ENCODE measurements at regions not wholly inside any gene's neighbourhood (a gene's known extent, or its start where the extent isn't known, plus 50 kb on each side); places are given as distances from the start of the nearest gene placed in this dataset.
A peak's percentile ranks its signal among the peaks of the same experiment; 100 is the strongest.
"Not testable (repeated sequence)": the region's sequence is repeated elsewhere in the genome, so short reads cannot be mapped to it uniquely, and the experiment has no call there.

DNA sequence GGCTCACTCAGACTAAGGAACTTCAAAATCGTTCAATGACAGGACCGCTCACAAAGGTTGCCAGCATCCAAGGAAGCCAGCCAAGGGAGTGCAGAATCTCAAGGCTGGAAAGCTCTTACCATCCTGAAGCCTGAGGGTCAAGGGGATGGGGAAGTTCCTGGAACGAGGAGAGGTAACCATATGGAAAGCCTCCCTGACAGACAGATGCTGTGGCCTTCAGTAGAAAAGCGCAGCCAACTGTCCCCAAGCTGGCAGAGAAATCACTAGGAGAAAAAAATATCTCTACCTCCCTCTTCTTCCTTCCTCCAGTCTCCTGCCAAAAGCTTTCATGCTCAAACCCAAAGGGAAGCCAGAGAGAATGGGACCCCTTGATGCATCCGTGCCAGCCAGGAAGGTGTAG is 90.5 kb upstream of the RANBP3L start:
- Histone ChIP-seq H3K4me3 (no peak overlapping the region), H3K27ac (peak overlapping the region; percentile 20 to 58), H3K36me3 (no peaks in the 10 kb centered on the region), H3K4me1 (no peaks in the 10 kb centered on the region), H3K9me3 (no peaks in the 10 kb centered on the region), H3K27me3 (no peaks in the 10 kb centered on the region)
- no peak for TF ChIP-seq POLR2A (IDR thresholded peaks at IDR 0.05)
- TF ChIP-seq, protein P1, sequence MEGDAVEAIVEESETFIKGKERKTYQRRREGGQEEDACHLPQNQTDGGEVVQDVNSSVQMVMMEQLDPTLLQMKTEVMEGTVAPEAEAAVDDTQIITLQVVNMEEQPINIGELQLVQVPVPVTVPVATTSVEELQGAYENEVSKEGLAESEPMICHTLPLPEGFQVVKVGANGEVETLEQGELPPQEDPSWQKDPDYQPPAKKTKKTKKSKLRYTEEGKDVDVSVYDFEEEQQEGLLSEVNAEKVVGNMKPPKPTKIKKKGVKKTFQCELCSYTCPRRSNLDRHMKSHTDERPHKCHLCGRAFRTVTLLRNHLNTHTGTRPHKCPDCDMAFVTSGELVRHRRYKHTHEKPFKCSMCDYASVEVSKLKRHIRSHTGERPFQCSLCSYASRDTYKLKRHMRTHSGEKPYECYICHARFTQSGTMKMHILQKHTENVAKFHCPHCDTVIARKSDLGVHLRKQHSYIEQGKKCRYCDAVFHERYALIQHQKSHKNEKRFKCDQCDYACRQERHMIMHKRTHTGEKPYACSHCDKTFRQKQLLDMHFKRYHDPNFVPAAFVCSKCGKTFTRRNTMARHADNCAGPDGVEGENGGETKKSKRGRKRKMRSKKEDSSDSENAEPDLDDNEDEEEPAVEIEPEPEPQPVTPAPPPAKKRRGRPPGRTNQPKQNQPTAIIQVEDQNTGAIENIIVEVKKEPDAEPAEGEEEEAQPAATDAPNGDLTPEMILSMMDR (IDR thresholded peaks at IDR 0.05), result no peak
- DNase-seq, result no peak
- intact Hi-C loops (cut with DNase I; ENCODE audit: low total_unique reads), result no loop called here

DNA sequence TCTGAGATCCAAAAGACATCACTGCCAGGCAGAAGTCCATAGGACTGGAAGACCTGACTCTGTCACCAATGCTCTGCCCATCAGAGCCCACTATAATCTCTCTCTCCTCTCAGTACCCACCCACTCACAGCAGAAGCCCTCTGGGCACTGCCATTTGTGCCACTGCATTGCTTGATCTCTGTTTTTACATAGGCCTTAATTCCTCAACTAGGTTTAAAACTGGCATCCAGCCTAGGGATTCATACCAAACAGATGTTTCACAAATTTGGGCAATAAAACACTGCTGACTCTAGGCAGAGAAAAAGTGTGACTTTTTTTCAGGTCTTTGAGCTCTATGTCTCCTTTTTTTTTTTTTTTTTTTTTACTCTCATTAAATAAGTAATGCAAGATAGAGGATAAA is 91.1 kb upstream of the RANBP3L start:
- Histone ChIP-seq H3K4me1 (no peaks in the 10 kb centered on the region), H3K27me3 (no peaks in the 10 kb centered on the region), H3K27ac (peak overlapping the region; percentile 20 to 58), H3K9me3 (no peaks in the 10 kb centered on the region), H3K4me3 (no peak overlapping the region), H3K36me3 (no peaks in the 10 kb centered on the region)
- DNase-seq, result peak in 1 of 2 donors; percentile 23
- intact Hi-C loops (cut with DNase I; ENCODE audit: low total_unique reads), result no loop called here
- no peak for TF ChIP-seq POLR2A (IDR thresholded peaks at IDR 0.05)
- TF ChIP-seq, protein P1 (IDR thresholded peaks at IDR 0.05), result no peak

DNA sequence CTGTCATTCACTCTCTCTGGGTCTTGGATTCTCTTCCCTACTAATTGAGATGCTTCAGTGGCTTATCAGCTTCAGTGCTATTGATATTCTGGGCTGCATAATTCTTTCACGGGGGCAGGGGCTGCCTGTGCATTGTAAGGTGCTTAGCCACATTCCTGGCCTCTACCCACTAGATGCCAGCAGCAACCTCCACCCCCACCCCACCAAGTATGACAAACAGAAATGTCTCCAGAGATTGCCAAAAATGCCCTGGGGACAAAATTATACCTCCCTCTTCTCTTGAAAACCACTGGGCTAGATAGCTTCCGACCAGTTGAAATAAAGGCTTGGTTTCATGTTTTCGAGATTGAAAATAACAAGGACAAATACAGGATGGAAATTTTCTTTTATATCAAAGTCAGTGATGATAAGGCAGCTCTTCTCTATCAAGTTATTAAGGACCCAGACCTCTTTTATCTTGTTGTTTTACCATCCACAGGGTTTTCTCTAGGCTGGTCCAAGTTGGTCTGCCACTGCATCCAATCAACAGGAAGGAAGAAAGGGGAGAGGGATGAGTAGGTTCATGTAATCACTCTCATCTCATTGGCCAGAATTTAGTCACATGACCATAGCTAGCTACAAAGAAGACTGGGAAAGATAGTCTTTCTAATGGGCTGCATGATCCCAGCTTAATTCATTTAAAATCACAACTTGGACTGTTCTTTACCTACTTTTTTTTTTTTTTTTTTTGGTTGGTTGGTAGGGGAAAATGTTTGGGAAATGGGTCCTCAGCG is 92.1 kb upstream of the RANBP3L start:
- no peak for TF ChIP-seq POLR2A (IDR thresholded peaks at IDR 0.05)
- TF ChIP-seq, protein P1 (IDR thresholded peaks at IDR 0.05), result no peak
- DNase-seq, result no peak

DNA sequence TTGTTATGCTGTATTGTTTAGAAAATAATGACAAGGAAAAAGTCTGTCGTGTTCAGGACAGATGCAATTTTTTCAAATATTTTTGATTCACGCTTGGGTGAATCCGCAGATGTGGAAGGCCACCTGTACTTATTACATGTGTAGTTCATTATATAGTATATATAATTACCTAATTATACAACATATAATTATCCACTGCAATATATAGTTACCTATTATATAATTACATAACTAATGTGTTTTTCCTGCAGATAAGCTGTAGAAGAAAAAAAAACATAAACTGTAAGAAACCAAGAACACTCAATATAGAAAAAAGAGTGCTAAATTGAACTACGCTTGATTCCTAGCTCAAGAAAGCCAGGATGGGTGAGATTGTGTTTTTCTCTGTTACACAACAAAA is 93.6 kb upstream of the RANBP3L start:
- Histone ChIP-seq H3K36me3 (no peaks in the 10 kb centered on the region), H3K27ac (no peak overlapping the region), H3K9me3 (no peaks in the 10 kb centered on the region), H3K4me3 (no peak overlapping the region), H3K4me1 (no peaks in the 10 kb centered on the region), H3K27me3 (no peaks in the 10 kb centered on the region)
- DNase-seq, result no peak
- intact Hi-C loops (cut with DNase I; ENCODE audit: low total_unique reads), result no loop called here
- TF ChIP-seq, protein P1 (IDR thresholded peaks at IDR 0.05), result no peak
- no peak for TF ChIP-seq POLR2A (IDR thresholded peaks at IDR 0.05)

More for the DNA sequence above, 92.1 kb upstream of the RANBP3L start:
- intact Hi-C loops (cut with DNase I; ENCODE audit: low total_unique reads), result no loop called here
- Histone ChIP-seq H3K27me3 (no peaks in the 10 kb centered on the region), H3K4me1 (no peaks in the 10 kb centered on the region), H3K27ac (peak overlapping the region in 1 of 2 donors; percentile 58), H3K9me3 (no peaks in the 10 kb centered on the region), H3K4me3 (no peak overlapping the region), H3K36me3 (no peaks in the 10 kb centered on the region)

DNA sequence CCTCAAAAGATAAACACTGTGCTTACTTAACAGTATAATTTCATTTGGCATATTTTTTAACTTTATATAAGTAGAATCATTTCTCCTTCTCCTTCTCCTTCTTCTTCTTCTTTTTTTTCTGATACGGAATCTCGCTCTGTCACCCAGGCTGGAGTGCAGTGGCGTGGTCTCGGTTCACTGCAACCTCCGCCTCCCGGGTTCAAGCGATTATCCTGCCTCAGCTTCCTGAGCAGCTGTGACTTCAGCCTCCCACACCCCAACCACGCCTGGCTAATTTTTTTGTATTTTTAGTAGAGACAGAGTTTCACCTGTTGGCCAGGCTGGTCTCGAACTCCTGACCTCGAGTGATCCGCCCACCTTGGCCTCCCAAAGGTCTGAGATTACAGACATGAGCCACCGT is 94.2 kb upstream of the RANBP3L start:
- H3K9me3 ChIP-seq; H3K4me3 ChIP-seq; H3K4me1 ChIP-seq; H3K27me3 ChIP-seq; DNase-seq; intact Hi-C loops (cut with DNase I; ENCODE audit: low total_unique reads); H3K36me3 ChIP-seq: not testable (repeated sequence)
- peak overlapping the region in 1 of 2 donors; percentile 12 for H3K27ac ChIP-seq

Data from uterus (tissue), 3 donors.